NT2/D1 (cell line): ENCODE measurements at regions not wholly inside any gene's neighbourhood (a gene's known extent, or its start where the extent isn't known, plus 50 kb on each side); places are given as distances from the start of the nearest gene placed in this dataset.

Source experiments
- YY1 ChIP-seq: IDR thresholded peaks from 2 replicates; pipeline ENCODE4 v1.6.1; 2011; ENCODE audit not compliant: insufficient read length, insufficient read depth
- ZNF274 ChIP-seq: IDR thresholded peaks from 2 replicates; pipeline ENCODE4 v1.6.1; 2011; ENCODE audit warnings: mild to moderate bottlenecking, low read depth, low read length

DNA sequence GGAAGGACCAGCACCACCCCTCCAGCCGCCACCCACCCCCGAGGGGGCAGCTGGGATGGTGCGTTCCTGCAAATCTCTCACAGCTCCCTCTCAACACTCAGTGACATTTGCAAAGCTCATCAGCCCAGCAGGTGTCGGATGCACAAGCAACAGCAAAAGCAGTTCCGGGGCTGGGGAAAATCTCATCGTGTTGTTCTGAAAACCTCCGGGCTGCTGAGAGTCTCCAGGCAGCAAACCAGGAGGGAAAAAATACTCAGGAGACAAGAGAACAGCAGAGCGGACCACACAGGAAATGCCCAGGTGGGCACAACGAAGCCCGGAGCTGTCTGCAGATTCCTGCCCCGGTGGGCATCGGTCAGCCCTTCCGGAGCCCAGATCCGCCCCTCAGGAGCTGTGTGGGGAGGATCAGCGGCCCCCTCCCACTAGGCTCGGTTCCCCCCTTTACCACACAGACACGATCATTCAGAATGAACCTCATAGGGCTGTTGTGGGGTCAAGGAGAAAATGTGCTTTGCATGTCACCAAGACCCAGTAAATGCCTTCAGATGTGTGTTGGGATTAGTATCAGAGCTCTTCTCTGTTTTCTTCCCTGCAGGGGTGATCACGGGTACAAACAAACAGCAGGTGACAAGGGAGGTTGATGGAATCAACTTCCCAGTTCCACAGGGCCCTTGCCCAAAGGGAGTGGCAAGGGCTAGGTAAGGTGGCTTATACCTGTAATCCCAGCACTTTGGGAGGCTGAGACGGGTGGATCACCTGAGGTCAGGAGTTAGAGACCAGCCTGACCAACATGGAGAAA lies 127.0 kb upstream of the TIAM1 start:
- no peak for TF ChIP-seq ZNF274
- TF ChIP-seq YY1, result no peak
